Panc1 (cell line): ENCODE measurements at regions not wholly inside any gene's neighbourhood (a gene's known extent, or its start where the extent isn't known, plus 50 kb on each side); places are given as distances from the start of the nearest gene placed in this dataset.

Experiments
- POLR2AphosphoS5 ChIP-seq: IDR thresholded peaks from 2 replicates; pipeline ENCODE4 v1.6.1; 2012; ENCODE audit warnings: mild to moderate bottlenecking, low read depth, low read length, moderate library complexity
- TF ChIP-seq, protein P1 (sequence below): fragments of 450-650 bp; IDR thresholded peaks from 2 replicates; pipeline ENCODE4 v1.5.1; 2017; ENCODE audit warnings: mild to moderate bottlenecking
- TF ChIP-seq, protein P2 (sequence below), 2 experiments: IDR thresholded peaks; 2 replicates each; pipeline ENCODE4 v1.6.1; 2011 to 2012; ENCODE audit warnings: low read depth in 2 of 2, control low read depth in 1 of 2, low read length in 1 of 2, mild to moderate bottlenecking in 1 of 2, moderate library complexity in 1 of 2; ENCODE audit not compliant: insufficient read depth in 1 of 2

GRCh38 chr18:54506516-54507261 lies 84.4 kb upstream of the DYNAP start:
- TF ChIP-seq, protein P1, sequence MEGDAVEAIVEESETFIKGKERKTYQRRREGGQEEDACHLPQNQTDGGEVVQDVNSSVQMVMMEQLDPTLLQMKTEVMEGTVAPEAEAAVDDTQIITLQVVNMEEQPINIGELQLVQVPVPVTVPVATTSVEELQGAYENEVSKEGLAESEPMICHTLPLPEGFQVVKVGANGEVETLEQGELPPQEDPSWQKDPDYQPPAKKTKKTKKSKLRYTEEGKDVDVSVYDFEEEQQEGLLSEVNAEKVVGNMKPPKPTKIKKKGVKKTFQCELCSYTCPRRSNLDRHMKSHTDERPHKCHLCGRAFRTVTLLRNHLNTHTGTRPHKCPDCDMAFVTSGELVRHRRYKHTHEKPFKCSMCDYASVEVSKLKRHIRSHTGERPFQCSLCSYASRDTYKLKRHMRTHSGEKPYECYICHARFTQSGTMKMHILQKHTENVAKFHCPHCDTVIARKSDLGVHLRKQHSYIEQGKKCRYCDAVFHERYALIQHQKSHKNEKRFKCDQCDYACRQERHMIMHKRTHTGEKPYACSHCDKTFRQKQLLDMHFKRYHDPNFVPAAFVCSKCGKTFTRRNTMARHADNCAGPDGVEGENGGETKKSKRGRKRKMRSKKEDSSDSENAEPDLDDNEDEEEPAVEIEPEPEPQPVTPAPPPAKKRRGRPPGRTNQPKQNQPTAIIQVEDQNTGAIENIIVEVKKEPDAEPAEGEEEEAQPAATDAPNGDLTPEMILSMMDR: no peak
- no peak for TF ChIP-seq POLR2AphosphoS5
- TF ChIP-seq, protein P2, sequence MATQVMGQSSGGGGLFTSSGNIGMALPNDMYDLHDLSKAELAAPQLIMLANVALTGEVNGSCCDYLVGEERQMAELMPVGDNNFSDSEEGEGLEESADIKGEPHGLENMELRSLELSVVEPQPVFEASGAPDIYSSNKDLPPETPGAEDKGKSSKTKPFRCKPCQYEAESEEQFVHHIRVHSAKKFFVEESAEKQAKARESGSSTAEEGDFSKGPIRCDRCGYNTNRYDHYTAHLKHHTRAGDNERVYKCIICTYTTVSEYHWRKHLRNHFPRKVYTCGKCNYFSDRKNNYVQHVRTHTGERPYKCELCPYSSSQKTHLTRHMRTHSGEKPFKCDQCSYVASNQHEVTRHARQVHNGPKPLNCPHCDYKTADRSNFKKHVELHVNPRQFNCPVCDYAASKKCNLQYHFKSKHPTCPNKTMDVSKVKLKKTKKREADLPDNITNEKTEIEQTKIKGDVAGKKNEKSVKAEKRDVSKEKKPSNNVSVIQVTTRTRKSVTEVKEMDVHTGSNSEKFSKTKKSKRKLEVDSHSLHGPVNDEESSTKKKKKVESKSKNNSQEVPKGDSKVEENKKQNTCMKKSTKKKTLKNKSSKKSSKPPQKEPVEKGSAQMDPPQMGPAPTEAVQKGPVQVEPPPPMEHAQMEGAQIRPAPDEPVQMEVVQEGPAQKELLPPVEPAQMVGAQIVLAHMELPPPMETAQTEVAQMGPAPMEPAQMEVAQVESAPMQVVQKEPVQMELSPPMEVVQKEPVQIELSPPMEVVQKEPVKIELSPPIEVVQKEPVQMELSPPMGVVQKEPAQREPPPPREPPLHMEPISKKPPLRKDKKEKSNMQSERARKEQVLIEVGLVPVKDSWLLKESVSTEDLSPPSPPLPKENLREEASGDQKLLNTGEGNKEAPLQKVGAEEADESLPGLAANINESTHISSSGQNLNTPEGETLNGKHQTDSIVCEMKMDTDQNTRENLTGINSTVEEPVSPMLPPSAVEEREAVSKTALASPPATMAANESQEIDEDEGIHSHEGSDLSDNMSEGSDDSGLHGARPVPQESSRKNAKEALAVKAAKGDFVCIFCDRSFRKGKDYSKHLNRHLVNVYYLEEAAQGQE (IDR thresholded peaks at IDR 0.05; ENCODE audit: insufficient read depth in 1 of 2, low read depth in 2 of 2, low read length in 1 of 2): no peak
